LoVo (cell line): ENCODE measurements at regions not wholly inside any gene's neighbourhood (a gene's known extent, or its start where the extent isn't known, plus 50 kb on each side); places are given as distances from the start of the nearest gene placed in this dataset.

ENCODE experiments used
- DNase-seq: peaks from one replicate; pipeline ENCODE4 v3.0.0-alpha.2; 2016; ENCODE audit warnings: low spot score

GRCh38 chr9:135239100-135239768, 151.8 kb downstream of the OLFM1 start:
- no peak for DNase-seq

DNA sequence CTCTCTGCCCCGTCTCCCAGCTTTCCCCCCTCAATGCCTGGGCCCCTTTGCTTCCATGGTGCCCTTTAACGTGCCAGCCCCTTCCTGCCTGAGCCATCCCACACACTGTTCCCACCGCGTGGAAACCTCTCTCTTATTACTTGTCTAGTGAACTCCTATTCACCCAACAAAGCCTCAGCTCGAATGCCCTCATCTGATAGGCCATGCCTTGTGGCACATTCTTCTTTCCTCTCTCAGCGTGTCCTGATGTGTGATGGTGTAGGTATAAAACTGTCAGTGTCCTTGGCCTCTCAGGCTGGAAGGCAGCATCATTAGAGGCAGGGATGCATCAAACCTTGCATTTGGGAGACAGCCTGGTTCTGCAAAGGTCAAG, 152.3 kb downstream of the OLFM1 start:
- no peak for DNase-seq

GRCh38 chr9:135240222-135240621, 152.8 kb downstream of the OLFM1 start:
- no peak for DNase-seq

DNA sequence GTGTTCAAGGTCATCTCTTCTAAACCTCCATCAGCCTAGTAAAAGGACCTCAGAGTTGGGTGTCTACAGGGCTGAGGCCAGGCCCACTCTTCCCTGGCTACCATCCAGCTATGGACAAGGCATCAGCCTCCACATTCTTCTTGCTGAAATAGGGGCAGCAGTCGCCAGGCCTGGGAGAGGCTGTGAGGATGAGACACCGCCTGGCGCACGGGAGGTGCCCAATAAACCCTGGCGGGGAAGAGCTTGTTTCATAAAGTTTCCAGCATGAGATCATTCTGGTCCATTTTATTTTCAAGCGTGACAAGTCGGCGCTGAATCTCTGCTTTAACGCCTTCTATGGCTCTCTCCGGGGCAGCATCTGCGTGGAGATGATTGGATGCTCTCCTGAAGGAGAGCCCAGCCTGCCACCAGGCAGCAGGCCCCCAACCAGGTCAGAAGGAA, 153.4 kb downstream of the OLFM1 start:
- DNase-seq = no peak

- no peak for DNase-seq
These were observed 154.0 kb downstream of the OLFM1 start for GRCh38 chr9:135241381-135242048.

- no peak for DNase-seq
These were observed 154.6 kb downstream of the OLFM1 start for GRCh38 chr9:135242049-135242396.

GRCh38 chr9:135242406-135242805, 154.9 kb downstream of the OLFM1 start:
- no peak for DNase-seq

GRCh38 chr9:135243201-135244190, 156.0 kb downstream of the OLFM1 start:
- DNase-seq = no peak

DNA sequence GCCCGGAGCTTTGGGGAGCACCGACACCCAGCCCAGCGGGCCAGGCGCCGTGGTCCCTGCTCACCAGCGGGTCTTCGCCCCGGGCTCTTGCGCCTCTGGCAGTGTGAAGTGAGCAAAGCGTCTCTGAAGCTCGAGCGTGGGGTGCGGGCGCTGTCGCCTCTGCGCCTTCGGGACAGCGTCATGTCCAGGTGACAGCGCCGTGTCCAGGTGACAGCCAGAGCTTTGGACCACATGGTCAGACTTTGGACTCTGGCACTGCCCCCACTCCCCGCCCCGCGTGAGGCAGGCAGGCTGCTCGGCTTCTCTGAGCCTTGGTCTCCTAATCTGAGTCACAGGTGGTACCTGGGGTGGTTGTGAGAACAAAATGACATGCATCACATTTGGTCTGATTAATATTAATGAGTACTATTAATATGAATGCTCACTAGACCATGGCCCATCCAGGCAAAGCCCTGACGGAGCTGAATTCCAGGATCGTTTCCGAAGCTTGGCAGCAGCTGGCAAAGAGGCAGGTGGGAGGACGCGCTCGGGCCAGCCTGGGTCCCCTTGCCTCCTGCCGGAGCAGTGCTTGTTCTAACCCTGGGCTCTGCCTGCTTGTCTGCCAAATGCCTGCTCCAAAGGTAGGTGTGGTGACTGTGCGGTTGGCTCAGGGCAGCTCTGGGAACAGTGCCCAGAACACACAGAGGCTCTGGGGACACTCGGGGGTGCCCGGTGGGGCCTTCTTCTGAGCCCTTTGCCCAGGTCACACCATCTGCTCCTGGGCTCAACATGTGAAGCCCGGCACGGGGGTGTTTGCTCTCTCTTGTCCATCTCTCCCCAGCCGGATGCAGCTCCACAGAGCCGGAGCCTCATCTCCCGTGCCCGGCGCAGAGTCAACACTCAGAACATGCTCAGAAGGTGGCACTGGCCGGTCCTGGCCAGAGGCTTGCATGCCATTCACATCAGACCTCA, 157.1 kb downstream of the OLFM1 start:
- no peak for DNase-seq

- DNase-seq = no peak
These were observed 158.2 kb downstream of the OLFM1 start for GRCh38 chr9:135245482-135246247.

- no peak for DNase-seq
These were observed 159.1 kb downstream of the OLFM1 start for GRCh38 chr9:135246248-135247205.

- no peak for DNase-seq
These were observed 159.9 kb downstream of the OLFM1 start for GRCh38 chr9:135247227-135247930.

- no peak for DNase-seq
These were observed 160.6 kb downstream of the OLFM1 start for GRCh38 chr9:135248111-135248510.

- DNase-seq = no peak
These were observed 161.3 kb downstream of the OLFM1 start for GRCh38 chr9:135248721-135249120.

DNA sequence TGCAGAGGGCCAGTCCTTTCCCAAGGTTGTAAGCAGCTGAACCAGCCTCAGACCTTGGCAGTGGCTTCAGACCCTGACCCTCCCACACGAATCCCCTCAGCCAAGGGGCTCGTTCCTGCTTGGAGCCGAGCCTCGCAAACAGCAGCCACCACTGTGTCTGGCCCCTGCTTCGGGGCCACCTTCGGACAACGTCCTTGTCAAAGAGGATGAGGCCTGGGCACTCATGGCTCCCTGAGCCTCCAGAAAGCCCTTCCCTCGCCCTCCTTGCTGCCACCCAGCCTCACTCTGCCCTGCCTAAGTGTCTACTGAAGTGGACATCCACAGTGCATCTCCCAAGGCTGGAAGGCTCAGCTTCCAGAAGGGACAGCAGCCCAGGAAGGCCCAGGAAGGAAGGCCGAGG, 161.7 kb downstream of the OLFM1 start:
- DNase-seq = no peak

GRCh38 chr9:135249711-135250110, 162.2 kb downstream of the OLFM1 start:
- DNase-seq = no peak

- no peak for DNase-seq
These were observed 163.9 kb downstream of the OLFM1 start for GRCh38 chr9:135251331-135251761.

DNA sequence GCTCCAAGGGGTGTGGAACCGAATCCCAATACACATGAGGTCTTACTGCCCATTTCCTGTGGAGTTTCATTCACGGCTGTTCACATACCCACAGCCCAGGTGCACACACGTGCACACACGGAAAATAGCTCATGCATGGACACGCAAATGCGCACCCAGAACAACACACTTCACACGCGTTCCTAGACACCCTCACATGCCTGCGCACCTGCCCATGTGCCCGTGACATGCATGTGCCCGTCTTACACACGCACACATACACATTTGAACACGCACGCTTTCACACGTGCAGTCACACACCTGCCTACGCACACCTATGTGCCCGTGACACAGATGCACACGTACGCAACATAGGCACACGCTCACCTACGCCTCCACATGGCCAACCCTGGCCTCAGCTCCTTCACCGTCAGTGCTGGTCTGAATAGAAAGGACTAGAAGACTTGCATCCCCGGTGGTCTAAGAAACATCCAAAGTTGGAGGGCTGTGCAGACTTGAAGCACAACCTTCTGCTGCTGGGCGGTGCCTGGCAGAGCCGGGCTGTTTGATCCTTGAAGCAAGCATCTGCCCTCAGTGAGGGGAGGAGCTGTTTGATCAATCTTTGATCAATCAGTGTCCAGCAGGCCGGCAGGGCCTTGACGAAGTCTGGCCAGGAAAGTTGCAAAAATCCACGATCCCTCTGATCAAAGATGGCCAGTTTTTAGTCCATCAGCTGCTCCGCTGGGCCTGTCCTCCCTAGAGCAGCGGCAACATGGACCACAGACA, 164.7 kb downstream of the OLFM1 start:
- no peak for DNase-seq
